B cell (primary cell): ENCODE measurements at regions not wholly inside any gene's neighbourhood (a gene's known extent, or its start where the extent isn't known, plus 50 kb on each side); places are given as distances from the start of the nearest gene placed in this dataset.

ENCODE experiments used
- EZH2 ChIP-seq: IDR thresholded peaks from 2 replicates; pipeline ENCODE4 v1.6.1; 2012; ENCODE audit warnings: borderline replicate concordance, low read depth, mild to moderate bottlenecking, moderate library complexity, low read length; ENCODE audit not compliant: insufficient read depth, poor library complexity, severe bottlenecking
- TF ChIP-seq, protein P1 (sequence below): fragments of 200-600 bp; IDR thresholded peaks from one replicate; pipeline ENCODE4 v1.8.0; 2022; ENCODE audit warnings: antibody characterized with exemption, mild to moderate bottlenecking

DNA sequence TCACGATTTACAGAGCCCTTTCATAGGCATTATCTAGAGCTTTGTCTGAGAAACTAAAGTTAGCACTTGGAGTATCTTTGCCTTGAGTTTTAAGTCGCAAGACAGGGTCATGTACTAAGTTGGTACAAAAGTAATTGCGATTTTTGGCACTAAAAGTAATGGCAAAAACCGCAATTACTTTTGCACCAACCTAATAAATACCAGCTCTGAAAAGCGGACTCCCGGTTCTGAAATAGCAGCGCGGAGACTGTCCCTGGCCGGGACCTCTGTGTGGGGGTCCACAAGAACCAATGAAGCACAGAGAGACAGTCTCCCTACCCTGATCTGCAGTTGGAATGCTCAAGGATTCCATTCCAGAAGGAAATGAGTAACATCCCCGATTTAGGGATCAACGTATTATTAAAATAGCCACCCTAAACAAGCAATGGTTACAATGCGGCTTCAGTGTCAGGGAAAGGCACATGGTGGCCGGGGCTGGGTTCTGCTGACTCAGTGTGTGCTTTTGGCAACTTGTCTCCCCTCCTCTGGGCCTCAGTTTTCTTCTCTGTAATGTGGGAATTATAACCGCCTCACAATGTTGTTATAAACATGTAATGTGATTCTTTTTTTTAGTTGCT lies 150.3 kb upstream of the MCTP2 start:
- TF ChIP-seq, protein P1, sequence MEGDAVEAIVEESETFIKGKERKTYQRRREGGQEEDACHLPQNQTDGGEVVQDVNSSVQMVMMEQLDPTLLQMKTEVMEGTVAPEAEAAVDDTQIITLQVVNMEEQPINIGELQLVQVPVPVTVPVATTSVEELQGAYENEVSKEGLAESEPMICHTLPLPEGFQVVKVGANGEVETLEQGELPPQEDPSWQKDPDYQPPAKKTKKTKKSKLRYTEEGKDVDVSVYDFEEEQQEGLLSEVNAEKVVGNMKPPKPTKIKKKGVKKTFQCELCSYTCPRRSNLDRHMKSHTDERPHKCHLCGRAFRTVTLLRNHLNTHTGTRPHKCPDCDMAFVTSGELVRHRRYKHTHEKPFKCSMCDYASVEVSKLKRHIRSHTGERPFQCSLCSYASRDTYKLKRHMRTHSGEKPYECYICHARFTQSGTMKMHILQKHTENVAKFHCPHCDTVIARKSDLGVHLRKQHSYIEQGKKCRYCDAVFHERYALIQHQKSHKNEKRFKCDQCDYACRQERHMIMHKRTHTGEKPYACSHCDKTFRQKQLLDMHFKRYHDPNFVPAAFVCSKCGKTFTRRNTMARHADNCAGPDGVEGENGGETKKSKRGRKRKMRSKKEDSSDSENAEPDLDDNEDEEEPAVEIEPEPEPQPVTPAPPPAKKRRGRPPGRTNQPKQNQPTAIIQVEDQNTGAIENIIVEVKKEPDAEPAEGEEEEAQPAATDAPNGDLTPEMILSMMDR, result no peak
- TF ChIP-seq EZH2, result no peak
